ENCODE measurements at regions not wholly inside any gene's neighbourhood (a gene's known extent, or its start where the extent isn't known, plus 50 kb on each side); places are given as distances from the start of the nearest gene placed in this dataset.

DNA sequence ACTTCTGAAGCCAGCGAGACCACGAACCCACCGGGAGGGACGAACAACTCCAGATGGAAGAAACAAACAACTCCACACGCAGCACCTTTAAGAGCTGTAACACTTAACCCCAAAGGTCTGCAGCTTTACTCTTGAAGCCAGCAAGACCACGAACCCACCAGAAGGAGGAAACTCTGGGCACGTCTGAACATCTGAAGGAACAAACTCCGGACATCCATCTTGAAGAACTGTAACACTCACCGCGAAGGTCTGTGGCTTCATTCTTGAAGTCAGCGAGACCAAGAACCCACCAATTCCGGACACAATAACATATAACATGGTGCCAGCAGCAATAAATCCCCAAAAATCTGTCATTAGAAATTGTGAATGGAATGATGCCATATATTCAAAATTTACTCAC lies 180.9 kb downstream of the TLE1 start:
- TF ChIP-seq, protein P1, sequence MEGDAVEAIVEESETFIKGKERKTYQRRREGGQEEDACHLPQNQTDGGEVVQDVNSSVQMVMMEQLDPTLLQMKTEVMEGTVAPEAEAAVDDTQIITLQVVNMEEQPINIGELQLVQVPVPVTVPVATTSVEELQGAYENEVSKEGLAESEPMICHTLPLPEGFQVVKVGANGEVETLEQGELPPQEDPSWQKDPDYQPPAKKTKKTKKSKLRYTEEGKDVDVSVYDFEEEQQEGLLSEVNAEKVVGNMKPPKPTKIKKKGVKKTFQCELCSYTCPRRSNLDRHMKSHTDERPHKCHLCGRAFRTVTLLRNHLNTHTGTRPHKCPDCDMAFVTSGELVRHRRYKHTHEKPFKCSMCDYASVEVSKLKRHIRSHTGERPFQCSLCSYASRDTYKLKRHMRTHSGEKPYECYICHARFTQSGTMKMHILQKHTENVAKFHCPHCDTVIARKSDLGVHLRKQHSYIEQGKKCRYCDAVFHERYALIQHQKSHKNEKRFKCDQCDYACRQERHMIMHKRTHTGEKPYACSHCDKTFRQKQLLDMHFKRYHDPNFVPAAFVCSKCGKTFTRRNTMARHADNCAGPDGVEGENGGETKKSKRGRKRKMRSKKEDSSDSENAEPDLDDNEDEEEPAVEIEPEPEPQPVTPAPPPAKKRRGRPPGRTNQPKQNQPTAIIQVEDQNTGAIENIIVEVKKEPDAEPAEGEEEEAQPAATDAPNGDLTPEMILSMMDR (IDR thresholded peaks at IDR 0.05; ENCODE audit: low read length), result no peak
- no peak for TF ChIP-seq EZH2phosphoT487 (IDR thresholded peaks at IDR 0.05; ENCODE audit: low read length)
